ENCODE measurements at regions not wholly inside any gene's neighbourhood (a gene's known extent, or its start where the extent isn't known, plus 50 kb on each side); places are given as distances from the start of the nearest gene placed in this dataset.

DNA sequence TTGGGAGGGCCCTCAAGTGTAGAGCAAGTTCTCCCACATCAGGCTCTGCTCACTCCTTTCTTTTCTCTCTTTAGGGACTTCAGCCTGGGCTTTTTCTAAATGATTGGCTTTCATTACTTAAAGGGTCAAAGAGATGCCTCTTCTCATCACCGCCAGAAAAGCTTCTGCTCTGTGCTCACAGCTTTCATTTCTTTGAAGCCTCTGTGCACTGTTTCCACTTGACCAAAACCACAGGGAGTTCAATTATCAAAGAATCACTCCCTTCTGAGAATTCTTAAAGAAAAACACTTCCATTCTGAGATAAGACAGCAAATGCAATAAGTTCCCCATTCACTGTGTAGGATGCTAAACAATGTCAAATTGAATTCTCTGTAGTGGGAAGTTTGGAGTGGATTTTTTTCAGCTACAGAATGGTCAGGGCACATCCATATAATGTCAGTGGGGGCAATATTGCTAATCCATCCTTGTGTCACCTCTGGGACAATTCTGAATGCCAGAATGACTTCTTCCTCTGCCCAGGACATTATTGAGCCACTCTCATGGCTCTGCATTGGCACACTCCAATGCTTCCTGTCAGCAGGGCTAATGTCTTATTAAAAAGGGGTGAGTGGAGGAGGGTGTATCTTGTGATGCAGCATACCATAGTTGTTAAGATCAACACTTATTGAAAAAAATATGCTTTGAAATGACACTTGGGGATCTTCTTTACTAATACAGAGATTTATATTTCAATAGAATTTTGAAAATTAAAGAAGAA is 217.6 kb downstream of the SNCA start:
- Mint-ChIP-seq H3K36me3 (peaks cover 0 to 4% (median 0%) of the 10 kb centered on the region in 5 donors), H3K4me3 (peak overlapping the region in 9 of 10 donors; percentile 26 to 80 (median 62)), H3K4me1 (peaks cover 4 to 46% (median 19%) of the 10 kb centered on the region in 7 donors), H3K27ac (peak overlapping the region in 8 of 9 donors; percentile 13 to 92 (median 70)), H3K9me3 (no peaks in the 10 kb centered on the region), H3K27me3 (peaks cover 0 to 3% (median 0%) of the 10 kb centered on the region in 5 donors)
- ATAC-seq (peak; percentile 40), DNase-seq (peak in 1 of 9 donors; percentile 18)
- Histone ChIP-seq H3K36me3 (ENCODE audit: control insufficient read depth in 2 of 3, insufficient read depth in 3 of 3, low read length in 3 of 3) (no peaks in the 10 kb centered on the region), H3K27me3 (ENCODE audit: control insufficient read depth in 2 of 2, insufficient read depth in 2 of 2, low read length in 2 of 2) (no peaks in the 10 kb centered on the region), H3K27ac (ENCODE audit: low read depth, low read length) (no peak overlapping the region), H3K4me1 (ENCODE audit: control insufficient read depth in 2 of 2, insufficient read depth in 2 of 2, low read length in 2 of 2) (peaks cover 0 to 14% of the 10 kb centered on the region in 2 donors), H3K9me3 (ENCODE audit: control insufficient read depth in 2 of 3, low read length in 3 of 3) (no peaks in the 10 kb centered on the region), H3K4me3 (ENCODE audit: low read length) (peak overlapping the region; percentile 16)
- CTCF ChIA-PET: no interaction called here
- POLR2A ChIA-PET: no interaction called here
- intact Hi-C loops (cut with micrococcal nuclease): loop anchor here in 1 of 2 donors (2.0 to 10.0 kb wide), 3 partner anchors 21 to 795 kb away; partner anchors contain the start of gene SNCA

DNA sequence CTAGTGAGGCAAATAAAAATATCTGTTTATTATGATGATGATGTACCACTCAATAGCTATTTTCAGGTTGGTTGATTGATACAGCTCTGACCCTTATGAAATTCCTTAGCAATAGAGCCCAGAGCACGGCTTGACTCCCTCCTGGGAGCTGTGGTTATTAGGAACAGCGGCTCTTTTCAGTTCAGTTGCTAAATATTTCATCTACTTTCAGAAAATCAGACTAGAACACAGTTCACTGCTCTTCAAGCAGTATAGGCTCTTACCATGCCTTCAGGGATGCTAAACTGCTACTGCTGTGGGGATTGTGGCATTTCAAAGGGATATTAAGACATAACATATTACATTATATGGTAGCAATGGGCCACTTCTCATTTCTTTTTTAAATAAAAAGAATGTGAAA is 218.8 kb downstream of the SNCA start:
- H3K9me3 ChIP-seq (ENCODE audit: control insufficient read depth in 2 of 3, low read length in 3 of 3): no peaks in the 10 kb centered on the region
- Mint-ChIP-seq H3K27me3 (peaks cover 0 to 2% (median 0%) of the 10 kb centered on the region in 5 donors), H3K4me3 (peak overlapping the region in 2 of 10 donors; percentile 54 to 74), H3K4me1 (peaks cover 4 to 52% (median 19%) of the 10 kb centered on the region in 7 donors), H3K9me3 (peaks cover 0 to 5% (median 0%) of the 10 kb centered on the region in 11 donors), H3K27ac (peak overlapping the region in 3 of 9 donors; percentile 69 to 92 (median 71)), H3K36me3 (peaks cover 0 to 10% (median 0%) of the 10 kb centered on the region in 5 donors)
- H3K27me3 ChIP-seq (ENCODE audit: control insufficient read depth in 2 of 2, insufficient read depth in 2 of 2, low read length in 2 of 2): no peaks in the 10 kb centered on the region
- ChIA-PET CTCF (no interaction called here), POLR2A (no interaction called here)
- H3K4me3 ChIP-seq (ENCODE audit: low read length): no peak overlapping the region
- H3K4me1 ChIP-seq (ENCODE audit: control insufficient read depth in 2 of 2, insufficient read depth in 2 of 2, low read length in 2 of 2): peaks cover 0 to 14% of the 10 kb centered on the region in 2 donors
- H3K27ac ChIP-seq (ENCODE audit: low read depth, low read length): no peak overlapping the region
- no peak for DNase-seq
- no peak for ATAC-seq
- intact Hi-C loops (cut with micrococcal nuclease): loop anchor here in 1 of 2 donors (2.0 to 10.0 kb wide), 3 partner anchors 19 to 793 kb away; partner anchors contain the start of gene SNCA
- no peaks in the 10 kb centered on the region for H3K36me3 ChIP-seq (ENCODE audit: control insufficient read depth in 2 of 3, insufficient read depth in 3 of 3, low read length in 3 of 3)

DNA sequence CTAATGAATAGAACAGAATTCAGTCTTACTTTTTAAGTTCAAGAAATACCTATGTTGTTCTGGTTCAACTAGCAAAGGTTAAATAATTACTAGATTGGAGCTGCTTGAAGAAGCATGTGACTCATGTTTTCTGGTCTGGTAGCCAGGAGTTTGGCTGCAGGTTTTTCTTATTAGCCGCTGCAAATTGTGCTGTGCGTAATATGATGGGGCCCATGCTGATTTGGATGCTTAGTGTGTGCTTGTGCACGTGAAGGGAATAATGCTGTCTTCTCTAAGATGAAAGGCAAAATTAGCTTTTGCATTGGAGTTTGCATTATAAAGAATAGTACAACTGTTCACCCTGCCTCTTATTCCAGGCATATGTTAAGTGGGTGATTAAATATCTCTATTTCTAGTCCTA is 219.6 kb downstream of the SNCA start:
- H3K4me1 ChIP-seq (ENCODE audit: control insufficient read depth in 2 of 2, insufficient read depth in 2 of 2, low read length in 2 of 2): peaks cover 0 to 14% of the 10 kb centered on the region in 2 donors
- ChIA-PET POLR2A (no interaction called here), CTCF (no interaction called here)
- Mint-ChIP-seq H3K9me3 (peaks cover 0 to 12% (median 0%) of the 10 kb centered on the region in 11 donors), H3K27ac (no peak overlapping the region), H3K4me1 (peaks cover 4 to 60% (median 26%) of the 10 kb centered on the region in 7 donors), H3K27me3 (peaks cover 0 to 2% (median 0%) of the 10 kb centered on the region in 5 donors), H3K4me3 (no peak overlapping the region), H3K36me3 (peaks cover 0 to 17% (median 0%) of the 10 kb centered on the region in 5 donors)
- H3K4me3 ChIP-seq (ENCODE audit: low read length): no peak overlapping the region
- intact Hi-C loops (cut with micrococcal nuclease): loop anchor here in 1 of 2 donors (5.0 to 10.0 kb wide), 2 partner anchors 220 to 793 kb away; partner anchors contain the start of gene SNCA
- no peaks in the 10 kb centered on the region for H3K9me3 ChIP-seq (ENCODE audit: control insufficient read depth in 2 of 3, low read length in 3 of 3)
- no peaks in the 10 kb centered on the region for H3K27me3 ChIP-seq (ENCODE audit: control insufficient read depth in 2 of 2, insufficient read depth in 2 of 2, low read length in 2 of 2)
- no peak overlapping the region for H3K27ac ChIP-seq (ENCODE audit: low read depth, low read length)
- DNase-seq: no peak
- no peaks in the 10 kb centered on the region for H3K36me3 ChIP-seq (ENCODE audit: control insufficient read depth in 2 of 3, insufficient read depth in 3 of 3, low read length in 3 of 3)
- ATAC-seq: no peak

DNA sequence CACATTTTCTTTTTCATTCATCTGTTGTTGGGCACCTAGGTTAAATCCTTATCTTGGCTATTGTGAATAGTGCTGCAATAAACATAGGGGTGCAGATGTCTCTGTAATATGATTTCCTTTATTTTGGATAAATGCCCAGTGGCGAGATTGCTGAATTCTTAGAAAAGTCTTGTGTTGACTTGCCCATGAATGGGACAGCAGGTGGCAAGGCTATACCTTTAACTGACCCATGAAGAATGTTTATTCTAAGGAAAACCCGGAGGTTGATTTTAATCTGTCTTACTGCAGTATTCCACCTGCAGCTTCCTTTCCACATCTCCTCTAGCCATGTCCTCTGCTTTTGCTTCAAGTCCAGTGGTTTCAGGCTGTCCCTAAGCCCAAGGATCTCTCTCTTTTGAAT is 220.6 kb downstream of the SNCA start:
- Histone ChIP-seq H3K27ac (ENCODE audit: low read depth, low read length) (no peak overlapping the region), H3K4me3 (ENCODE audit: low read length) (no peak overlapping the region), H3K36me3 (ENCODE audit: control insufficient read depth in 2 of 3, insufficient read depth in 3 of 3, low read length in 3 of 3) (no peaks in the 10 kb centered on the region), H3K4me1 (ENCODE audit: control insufficient read depth in 2 of 2, insufficient read depth in 2 of 2, low read length in 2 of 2) (peaks cover 0 to 14% of the 10 kb centered on the region in 2 donors), H3K27me3 (ENCODE audit: control insufficient read depth in 2 of 2, insufficient read depth in 2 of 2, low read length in 2 of 2) (no peaks in the 10 kb centered on the region), H3K9me3 (ENCODE audit: control insufficient read depth in 2 of 3, low read length in 3 of 3) (no peaks in the 10 kb centered on the region)
- intact Hi-C loops (cut with micrococcal nuclease): loop anchor here in 1 of 2 donors (5.0 to 10.0 kb wide), 2 partner anchors 221 to 792 kb away; partner anchors contain the start of gene SNCA
- Mint-ChIP-seq H3K4me3 (no peak overlapping the region), H3K4me1 (peaks cover 4 to 64% (median 31%) of the 10 kb centered on the region in 7 donors), H3K36me3 (peaks cover 0 to 21% (median 0%) of the 10 kb centered on the region in 5 donors), H3K27ac (peak overlapping the region in 1 of 9 donors; percentile 9), H3K27me3 (peaks cover 0 to 2% (median 0%) of the 10 kb centered on the region in 5 donors), H3K9me3 (peaks cover 0 to 20% (median 0%) of the 10 kb centered on the region in 11 donors)
- no peak for DNase-seq
- no peak for ATAC-seq
- ChIA-PET CTCF (no interaction called here), POLR2A (no interaction called here)

DNA sequence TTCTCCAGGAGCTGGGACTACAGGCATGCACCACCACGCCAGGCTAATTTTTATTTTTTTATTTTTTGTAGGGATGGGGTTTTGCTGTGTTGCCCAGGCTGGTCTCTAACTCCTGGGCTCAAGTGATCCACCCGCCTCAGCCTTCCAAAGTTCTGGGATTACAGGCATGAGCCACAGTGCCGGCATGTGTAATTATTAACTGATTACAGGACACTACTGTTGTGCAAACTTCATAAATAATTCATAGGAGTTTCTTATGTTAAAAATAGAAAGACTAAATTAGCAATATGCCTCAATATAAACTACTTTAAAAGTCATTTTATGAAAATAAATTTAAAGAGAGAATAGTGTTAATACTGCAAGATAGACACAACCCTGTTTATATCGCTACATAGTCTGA is 221.9 kb downstream of the SNCA start:
- Mint-ChIP-seq H3K4me3 (no peak overlapping the region), H3K27me3 (peaks cover 0 to 2% (median 0%) of the 10 kb centered on the region in 5 donors), H3K9me3 (peaks cover 0 to 24% (median 1%) of the 10 kb centered on the region in 11 donors), H3K4me1 (peaks cover 10 to 66% (median 39%) of the 10 kb centered on the region in 7 donors), H3K36me3 (peaks cover 0 to 32% (median 0%) of the 10 kb centered on the region in 5 donors), H3K27ac (no peak overlapping the region)
- CTCF ChIA-PET: no interaction called here
- Histone ChIP-seq H3K27ac (ENCODE audit: low read depth, low read length) (no peak overlapping the region), H3K36me3 (ENCODE audit: control insufficient read depth in 2 of 3, insufficient read depth in 3 of 3, low read length in 3 of 3) (no peaks in the 10 kb centered on the region), H3K27me3 (ENCODE audit: control insufficient read depth in 2 of 2, insufficient read depth in 2 of 2, low read length in 2 of 2) (no peaks in the 10 kb centered on the region), H3K9me3 (ENCODE audit: control insufficient read depth in 2 of 3, low read length in 3 of 3) (no peaks in the 10 kb centered on the region), H3K4me3 (ENCODE audit: low read length) (no peak overlapping the region), H3K4me1 (ENCODE audit: control insufficient read depth in 2 of 2, insufficient read depth in 2 of 2, low read length in 2 of 2) (peaks cover 0 to 10% of the 10 kb centered on the region in 2 donors)
- ATAC-seq: no peak
- POLR2A ChIA-PET: no interaction called here
- intact Hi-C loops (cut with micrococcal nuclease): loop anchor here in 1 of 2 donors (5.0 to 10.0 kb wide), 2 partner anchors 222 to 790 kb away; partner anchors contain the start of gene SNCA
- no peak for DNase-seq

DNA sequence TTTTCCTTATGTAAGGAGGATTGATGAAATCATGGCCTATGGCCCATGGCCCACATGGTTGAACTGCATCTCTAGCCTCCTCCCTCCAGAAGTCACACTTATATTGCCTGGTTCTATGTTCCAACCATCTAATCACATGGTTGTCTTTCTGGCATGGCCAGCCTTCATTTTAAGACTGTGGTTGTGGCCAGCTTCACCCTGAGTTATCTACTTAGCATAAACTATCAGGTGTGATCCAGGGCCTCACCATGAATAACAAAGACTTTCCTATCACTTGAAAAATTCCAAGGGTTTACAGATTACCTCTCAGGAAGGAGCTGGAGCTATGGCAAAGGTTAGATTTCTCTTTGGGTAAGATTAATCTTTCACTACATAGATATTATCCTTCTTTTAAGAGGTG is 222.8 kb downstream of the SNCA start:
- H3K9me3 Mint-ChIP-seq: peaks cover 0 to 24% (median 1%) of the 10 kb centered on the region in 11 donors
- no peak overlapping the region for H3K4me3 Mint-ChIP-seq
- ChIA-PET CTCF (no interaction called here), POLR2A (no interaction called here)
- Histone ChIP-seq H3K36me3 (ENCODE audit: control insufficient read depth in 2 of 3, insufficient read depth in 3 of 3, low read length in 3 of 3) (no peaks in the 10 kb centered on the region), H3K27me3 (ENCODE audit: control insufficient read depth in 2 of 2, insufficient read depth in 2 of 2, low read length in 2 of 2) (no peaks in the 10 kb centered on the region), H3K9me3 (ENCODE audit: control insufficient read depth in 2 of 3, low read length in 3 of 3) (no peaks in the 10 kb centered on the region), H3K4me1 (ENCODE audit: control insufficient read depth in 2 of 2, insufficient read depth in 2 of 2, low read length in 2 of 2) (peaks cover 0 to 2% of the 10 kb centered on the region in 2 donors), H3K4me3 (ENCODE audit: low read length) (no peak overlapping the region), H3K27ac (ENCODE audit: low read depth, low read length) (no peak overlapping the region)
- ATAC-seq (no peak), DNase-seq (no peak)
- peaks cover 5 to 58% (median 30%) of the 10 kb centered on the region in 7 donors for H3K4me1 Mint-ChIP-seq
- no peak overlapping the region for H3K27ac Mint-ChIP-seq
- H3K27me3 Mint-ChIP-seq: peaks cover 0 to 2% (median 0%) of the 10 kb centered on the region in 5 donors
- intact Hi-C loops (cut with micrococcal nuclease): loop anchor here in 1 of 2 donors (10.0 kb wide), 1 partner anchor 789 kb away; no protein-coding TSS in a partner anchor
- peaks cover 0 to 32% (median 0%) of the 10 kb centered on the region in 5 donors for H3K36me3 Mint-ChIP-seq
